GM12865 (cell line): ENCODE measurements at regions not wholly inside any gene's neighbourhood (a gene's known extent, or its start where the extent isn't known, plus 50 kb on each side); places are given as distances from the start of the nearest gene placed in this dataset.

Experiments used
- DNase-seq: peaks from one replicate; pipeline ENCODE4 v3.0.0; 2010; ENCODE audit warnings: low read depth
- H3K4me3 ChIP-seq: 2 replicates; pipeline ENCODE4 v1.5.1; 2011; ENCODE audit warnings: mild to moderate bottlenecking, low read depth, low read length, control low read depth
- TF ChIP-seq, protein P1 (sequence below): IDR thresholded peaks from 2 replicates; pipeline ENCODE4 v1.5.1; 2011; ENCODE audit warnings: low read length, control low read depth, low read depth, inconsistent platforms; ENCODE audit not compliant: insufficient read depth; ENCODE audit errors: missing control alignments

DNA sequence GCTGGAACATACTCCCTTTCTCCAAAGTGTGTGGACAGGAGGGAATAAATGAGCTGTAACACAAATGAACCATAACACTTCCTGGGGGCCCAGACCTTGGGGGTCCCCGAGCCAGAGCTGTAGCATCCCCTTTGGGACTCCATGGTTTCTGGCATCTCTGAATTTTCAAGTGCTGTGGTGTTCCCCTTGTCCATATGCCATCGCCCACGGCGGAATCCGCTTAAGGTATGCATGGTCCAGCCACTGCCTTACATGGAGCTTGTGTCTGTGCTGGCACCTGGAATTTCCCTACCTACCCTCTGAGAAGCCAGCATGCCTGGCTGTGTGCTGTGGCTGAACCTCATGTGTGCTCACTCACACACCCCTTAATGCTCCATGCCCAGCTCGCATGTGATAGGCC, 943.6 kb downstream of the SLITRK1 start:
- no peak overlapping the region for H3K4me3 ChIP-seq
- TF ChIP-seq, protein P1, sequence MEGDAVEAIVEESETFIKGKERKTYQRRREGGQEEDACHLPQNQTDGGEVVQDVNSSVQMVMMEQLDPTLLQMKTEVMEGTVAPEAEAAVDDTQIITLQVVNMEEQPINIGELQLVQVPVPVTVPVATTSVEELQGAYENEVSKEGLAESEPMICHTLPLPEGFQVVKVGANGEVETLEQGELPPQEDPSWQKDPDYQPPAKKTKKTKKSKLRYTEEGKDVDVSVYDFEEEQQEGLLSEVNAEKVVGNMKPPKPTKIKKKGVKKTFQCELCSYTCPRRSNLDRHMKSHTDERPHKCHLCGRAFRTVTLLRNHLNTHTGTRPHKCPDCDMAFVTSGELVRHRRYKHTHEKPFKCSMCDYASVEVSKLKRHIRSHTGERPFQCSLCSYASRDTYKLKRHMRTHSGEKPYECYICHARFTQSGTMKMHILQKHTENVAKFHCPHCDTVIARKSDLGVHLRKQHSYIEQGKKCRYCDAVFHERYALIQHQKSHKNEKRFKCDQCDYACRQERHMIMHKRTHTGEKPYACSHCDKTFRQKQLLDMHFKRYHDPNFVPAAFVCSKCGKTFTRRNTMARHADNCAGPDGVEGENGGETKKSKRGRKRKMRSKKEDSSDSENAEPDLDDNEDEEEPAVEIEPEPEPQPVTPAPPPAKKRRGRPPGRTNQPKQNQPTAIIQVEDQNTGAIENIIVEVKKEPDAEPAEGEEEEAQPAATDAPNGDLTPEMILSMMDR, result no peak
- DNase-seq, result no peak

DNA sequence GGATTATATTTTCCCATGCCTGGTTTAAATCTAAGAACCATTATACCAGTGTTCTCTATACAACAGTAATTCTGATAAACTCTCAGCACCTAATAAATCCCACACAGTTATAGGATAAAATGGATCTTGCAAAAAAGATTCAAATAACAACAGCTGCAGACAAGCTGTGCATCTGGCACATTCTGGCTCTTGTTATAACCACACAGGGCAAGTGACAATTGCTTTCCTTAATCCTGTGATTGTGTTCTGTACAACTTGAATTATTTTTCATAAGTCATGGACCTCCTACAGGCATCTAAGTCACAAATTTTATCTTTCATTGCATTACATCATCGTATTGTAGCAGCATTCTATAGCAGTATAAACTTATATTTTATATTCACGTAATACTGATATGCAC, 948.3 kb downstream of the SLITRK1 start:
- TF ChIP-seq, protein P1, result no peak
- DNase-seq, result no peak
- H3K4me3 ChIP-seq, result no peak overlapping the region

DNA sequence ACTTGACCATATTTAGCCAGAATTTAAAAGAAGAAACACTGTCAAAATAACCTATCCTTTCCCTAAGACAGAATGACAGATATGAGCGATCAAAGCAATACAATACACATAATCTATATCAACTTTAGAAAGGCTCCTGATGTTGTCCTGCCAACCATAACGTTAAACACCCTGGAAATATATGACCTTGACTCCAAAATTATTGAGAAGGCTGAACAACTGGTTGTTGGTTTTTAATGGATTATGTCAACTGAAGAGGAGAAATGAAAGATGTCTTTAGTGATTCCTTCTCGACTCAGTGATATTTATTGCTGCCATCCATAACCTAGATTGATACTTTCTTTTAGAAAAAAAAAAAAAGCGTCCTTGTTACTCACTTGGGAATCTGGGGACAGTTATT, 957.2 kb downstream of the SLITRK1 start:
- DNase-seq, result no peak
- no peak overlapping the region for H3K4me3 ChIP-seq
- TF ChIP-seq, protein P1, result no peak

DNA sequence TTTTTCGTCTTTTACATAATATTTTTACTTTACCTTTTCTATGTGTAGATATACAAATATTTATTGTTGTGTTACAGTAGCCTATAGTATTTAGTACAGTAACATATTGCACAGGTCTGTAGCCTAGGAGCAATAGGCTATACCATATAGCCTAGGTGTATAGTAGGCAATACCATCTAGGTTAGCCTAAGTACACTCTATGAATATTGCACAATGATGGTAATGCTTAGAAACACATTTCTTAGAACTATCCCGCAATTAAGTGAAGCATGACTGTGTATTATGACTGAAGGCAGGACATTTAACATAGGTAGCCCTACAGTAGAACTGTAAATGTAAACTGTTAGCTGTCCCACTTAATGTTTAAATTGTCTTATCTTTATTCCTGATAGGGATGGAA, 964.3 kb downstream of the SLITRK1 start:
- TF ChIP-seq, protein P1, result no peak
- DNase-seq, result no peak
- H3K4me3 ChIP-seq, result no peak overlapping the region

DNA sequence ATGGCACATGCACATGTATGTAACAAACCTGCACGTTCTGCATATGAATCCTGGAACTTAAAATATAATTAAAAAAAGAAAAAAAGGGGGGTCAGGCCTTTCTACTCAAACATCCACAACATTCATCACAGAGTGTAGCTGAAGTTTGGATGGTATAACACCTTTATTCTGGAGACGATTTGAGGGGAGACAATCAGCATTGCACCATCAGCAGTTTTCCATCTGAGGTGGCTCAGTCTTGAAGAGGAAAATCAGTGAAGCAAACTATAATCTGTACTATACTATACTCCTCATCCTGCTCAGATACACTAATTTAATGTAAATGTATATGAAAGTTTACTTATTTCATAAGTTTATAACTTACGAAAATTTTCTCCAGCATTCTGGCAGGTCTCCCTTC, 969.7 kb downstream of the SLITRK1 start:
- no peak overlapping the region for H3K4me3 ChIP-seq
- TF ChIP-seq, protein P1, result no peak
- DNase-seq, result no peak

GRCh38 chr13:82905071-82905470, 977.2 kb downstream of the SLITRK1 start:
- DNase-seq, result no peak
- TF ChIP-seq, protein P1, result no peak
- H3K4me3 ChIP-seq, result no peak overlapping the region

DNA sequence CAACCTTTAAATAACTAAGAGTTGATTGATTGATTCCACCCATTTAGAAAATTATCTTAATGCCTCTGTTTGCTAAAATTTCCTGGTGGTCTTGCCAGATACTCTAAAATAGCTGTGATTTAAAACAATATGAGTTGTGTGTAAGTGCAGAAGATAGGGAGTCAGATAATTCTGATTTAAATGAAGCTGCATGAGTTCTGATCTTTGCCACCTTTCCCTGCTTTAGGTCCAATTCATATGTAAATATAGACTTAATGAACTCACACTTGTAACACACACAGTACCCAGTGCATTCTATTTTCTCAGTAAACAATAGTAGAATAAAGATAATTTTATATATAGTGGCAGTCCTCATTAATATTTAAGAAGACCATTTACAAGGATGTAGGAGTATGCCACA, 981.8 kb downstream of the SLITRK1 start:
- DNase-seq, result no peak
- H3K4me3 ChIP-seq, result no peak overlapping the region
- TF ChIP-seq, protein P1, result no peak
